AG08396 (cell line): ENCODE measurements at regions not wholly inside any gene's neighbourhood (a gene's known extent, or its start where the extent isn't known, plus 50 kb on each side); places are given as distances from the start of the nearest gene placed in this dataset.
"Not testable (repeated sequence)": the region's sequence is repeated elsewhere in the genome, so short reads cannot be mapped to it uniquely, and the experiment has no call there.

Experiments used
- DNase-seq: peaks from one replicate; pipeline ENCODE4 v3.0.0; 2012; ENCODE audit warnings: low spot score, mixed read lengths

DNA sequence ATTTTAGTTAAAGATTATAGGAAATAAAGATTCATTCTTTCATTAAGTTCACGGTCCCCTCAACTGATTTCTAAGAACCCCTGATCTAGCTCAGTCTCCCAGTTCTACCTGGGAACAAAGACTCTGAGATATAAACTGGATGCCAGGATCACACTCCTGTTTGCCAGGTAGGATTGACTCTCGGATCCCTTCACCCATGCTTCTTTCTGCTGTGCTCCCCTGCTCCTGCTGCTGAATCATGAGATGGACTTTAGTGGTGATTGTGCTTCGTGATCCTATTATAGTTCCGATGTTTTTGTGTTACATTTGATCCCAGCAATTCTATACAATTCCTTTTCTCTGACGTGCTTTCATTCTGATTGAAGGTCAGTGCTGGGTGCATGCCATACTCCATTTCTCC lies 733.1 kb upstream of the TPTE start:
- DNase-seq = not testable (repeated sequence)

DNA sequence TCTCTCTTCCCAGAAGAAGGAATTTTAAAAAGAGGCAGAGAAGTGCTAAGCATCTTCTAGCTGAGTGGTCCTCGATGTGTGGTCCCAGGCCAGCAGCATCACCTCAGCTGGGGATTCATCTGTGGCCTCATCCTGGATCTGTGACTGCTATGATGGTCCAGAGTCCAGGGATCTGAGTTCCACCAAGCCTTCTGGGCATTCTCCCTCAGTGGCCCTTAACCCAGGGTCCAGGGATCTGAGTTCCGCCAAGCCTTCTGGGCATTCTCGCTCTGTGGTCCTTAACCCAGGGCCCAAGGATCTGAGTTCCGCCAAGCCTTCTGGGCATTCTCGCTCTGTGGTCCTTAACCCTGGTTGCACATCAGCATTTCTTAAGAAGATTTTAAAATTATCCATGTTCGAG lies 731.0 kb upstream of the TPTE start:
- not testable (repeated sequence) for DNase-seq

DNA sequence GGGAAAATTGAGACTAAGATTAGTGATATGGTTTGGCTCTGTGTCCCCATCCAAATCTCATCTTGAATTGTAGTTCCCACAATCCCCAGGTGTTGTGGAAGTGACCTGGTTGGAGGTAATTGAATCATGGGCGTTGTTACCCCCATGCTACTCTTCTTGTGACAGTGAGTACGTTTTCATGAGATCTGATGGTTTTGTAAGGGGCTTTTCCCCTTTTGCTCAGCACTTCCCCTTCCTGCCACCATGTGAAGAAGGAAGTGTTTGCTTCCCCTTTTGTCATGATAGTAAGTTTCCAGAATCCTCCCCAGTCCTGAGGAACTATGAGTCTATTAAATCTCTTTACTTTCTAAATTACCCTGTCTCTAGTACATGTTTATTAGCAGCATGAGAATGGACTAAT lies 729.9 kb upstream of the TPTE start:
- not testable (repeated sequence) for DNase-seq

DNA sequence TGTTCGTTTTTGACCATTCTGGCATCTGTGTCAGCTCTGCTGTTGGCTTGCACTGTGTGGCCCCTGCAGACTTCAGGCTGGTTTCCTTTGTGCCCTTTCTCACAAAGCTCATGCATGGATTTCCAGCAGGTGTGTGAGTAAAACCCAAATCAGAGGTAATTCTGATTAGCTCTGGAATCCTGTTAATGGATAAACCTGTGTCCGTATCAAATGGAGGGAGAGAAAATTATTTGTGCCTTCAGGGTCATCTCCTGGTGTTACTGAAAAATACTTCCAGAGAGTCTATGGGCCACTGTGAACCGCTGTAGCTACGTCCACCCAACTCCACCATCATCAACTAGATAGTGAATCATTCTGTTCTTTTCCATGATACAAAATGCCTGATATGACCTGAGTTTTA lies 726.1 kb upstream of the TPTE start:
- DNase-seq = not testable (repeated sequence)

DNA sequence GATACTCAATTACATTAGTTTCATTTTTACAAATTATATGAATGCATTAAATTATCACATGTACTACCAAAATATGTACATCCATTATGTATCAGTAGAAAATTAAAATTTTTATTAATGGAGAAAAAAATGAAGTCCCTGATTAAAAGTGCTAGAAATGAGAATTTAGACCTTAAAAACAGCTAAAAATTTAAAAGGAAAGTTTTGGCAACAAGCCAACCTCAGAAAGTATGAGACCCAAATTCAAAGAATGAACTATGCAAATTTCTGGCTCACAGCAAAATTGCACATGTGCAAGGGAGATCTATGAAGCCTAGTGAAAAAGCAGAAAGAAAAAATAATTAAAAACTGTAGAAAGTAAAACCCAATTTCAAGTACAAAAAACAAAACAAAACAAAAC lies 725.1 kb upstream of the TPTE start:
- not testable (repeated sequence) for DNase-seq

DNA sequence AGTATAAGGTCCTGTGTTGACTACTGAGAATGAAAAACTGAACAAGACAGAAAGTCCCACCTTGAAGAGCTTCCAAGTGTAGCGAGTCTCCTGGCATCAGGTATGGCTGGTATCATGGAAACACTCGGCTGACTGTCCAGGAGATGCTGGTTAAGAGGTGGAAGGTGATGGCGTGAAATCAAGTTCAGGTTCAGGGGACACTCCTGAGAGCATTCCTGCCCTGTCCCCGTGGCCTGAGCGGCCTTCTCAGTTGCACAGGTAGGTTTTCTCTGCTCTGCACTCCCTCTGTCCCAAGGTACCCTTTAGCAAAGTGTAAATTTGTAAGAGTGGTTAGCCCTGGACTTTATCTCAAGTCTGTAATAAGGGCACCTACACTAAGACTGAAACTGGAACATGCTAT lies 713.7 kb upstream of the TPTE start:
- not testable (repeated sequence) for DNase-seq

DNA sequence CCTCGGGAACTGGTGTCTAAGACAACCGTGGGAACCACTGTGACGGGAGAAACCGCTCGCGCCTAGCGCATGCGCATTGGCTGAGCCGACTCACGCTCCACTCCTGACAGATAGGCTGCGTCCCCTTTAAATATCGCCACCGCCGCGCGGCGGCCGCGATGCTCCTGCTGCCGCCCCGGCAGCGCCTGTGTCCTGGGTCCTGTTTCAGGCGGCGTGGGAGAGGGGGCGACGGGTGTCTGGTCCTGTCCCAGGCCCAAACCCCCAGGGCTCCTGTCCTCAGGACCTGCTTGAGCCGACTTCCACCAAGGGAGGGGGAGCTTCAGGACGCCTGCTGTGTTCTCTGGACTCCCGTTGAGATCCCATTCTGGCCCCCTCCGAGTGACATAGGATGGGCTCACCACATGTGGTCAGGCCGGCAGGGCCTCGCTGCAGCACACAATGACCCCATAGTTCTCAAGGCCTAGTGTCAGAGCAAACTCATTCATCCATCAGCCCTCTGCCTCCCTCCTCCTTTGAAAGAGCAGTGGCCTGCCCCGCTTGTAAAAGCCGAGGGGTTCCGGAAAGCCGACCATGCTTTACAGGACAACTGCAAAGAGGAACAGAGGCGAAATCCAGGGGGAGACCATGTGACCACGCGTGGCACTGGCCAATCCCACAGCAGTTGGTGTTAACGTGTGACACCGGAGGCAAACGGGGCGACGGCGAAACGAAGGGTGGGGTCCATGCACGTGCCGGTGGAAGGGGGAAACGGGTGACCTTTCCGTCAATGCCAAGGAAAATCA lies 710.0 kb upstream of the TPTE start:
- DNase-seq = not testable (repeated sequence)

DNA sequence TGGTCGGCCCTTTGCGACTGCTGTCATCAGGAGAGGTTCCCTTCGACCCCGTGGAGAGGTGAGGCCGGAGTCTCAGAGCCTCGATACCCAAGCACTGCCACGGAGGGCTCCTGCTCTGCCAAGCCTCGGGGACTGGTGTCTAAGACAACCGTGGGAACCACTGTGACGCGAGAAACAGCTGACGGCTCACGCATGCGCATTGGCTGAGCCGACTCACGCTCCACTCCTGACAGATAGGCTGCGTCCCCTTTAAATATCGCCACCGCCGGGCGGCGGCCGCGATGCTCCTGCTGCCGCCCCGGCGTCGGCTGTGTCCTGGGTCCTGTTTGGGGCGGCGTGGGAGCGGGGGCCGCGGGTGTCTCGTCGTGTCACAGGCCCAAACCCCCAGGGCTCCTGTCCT lies 708.9 kb upstream of the TPTE start:
- DNase-seq = not testable (repeated sequence)

DNA sequence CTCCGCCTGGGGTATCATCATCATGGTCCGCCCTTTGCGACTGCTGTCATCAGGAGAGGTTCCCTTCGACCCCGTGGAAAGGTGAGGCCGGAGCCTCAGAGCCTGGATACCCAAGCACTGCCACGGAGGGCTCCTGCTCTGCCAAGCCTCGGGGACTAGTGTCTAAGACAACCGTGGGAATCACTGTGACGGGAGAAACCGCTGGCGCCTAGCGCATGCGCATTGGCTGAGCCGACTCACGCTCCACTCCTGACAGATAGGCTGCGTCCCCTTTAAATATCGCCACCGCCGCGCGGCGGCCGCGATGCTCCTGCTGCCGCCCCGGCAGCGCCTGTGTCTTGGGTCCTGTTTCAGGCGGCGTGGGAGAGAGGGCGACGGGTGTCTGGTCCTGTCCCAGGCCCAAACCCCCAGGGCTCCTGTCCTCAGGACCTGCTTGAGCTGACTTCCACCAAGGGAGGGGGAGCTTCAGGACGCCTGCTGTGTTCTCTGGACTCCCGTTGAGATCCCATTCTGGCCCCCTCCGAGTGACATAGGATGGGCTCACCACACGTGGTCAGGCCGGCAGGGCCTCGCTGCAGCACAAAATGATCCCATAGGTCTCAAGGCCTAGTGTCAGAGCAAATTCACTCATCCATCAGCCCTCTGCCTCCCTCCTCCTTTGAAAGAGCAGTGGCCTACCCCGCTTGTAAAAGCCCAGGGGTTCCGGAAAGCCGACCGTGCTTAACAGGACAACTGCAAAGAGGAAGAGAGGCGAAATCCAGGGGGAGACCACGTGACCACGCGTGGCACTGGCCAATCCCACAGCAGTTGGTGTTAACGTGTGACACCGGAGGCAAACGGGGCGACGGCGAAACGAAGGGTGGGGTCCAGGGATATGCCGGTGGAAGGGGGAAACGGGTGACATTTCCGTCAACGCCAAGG lies 707.2 kb upstream of the TPTE start:
- DNase-seq = not testable (repeated sequence)

DNA sequence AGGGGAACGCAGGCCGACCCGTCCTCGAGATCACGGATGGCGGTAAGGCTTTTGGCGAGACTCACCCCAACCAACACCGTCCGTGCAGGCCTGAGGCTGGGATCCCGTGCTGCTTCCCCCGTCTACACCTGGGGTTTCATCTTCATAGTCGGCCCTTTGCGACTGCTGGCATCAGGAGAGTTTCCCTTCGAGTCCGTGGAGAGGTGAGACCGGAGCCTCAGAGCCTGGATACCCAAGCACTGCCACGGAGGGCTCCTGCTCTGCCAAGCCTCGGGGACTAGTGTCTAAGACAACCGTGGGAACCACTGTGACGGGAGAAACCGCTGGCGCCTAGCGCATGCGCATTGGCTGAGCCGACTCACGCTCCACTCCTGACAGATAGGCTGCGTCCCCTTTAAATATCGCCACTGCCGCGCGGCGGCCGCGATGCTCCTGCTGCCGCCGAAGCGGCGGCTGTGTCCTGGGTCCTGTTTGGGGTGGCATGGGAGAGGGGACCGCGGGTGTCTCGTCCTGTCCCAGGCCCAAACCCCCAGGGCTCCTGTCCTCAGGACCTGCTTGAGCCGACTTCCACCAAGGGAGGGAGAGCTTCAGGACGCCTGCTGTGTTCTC lies 706.1 kb upstream of the TPTE start:
- DNase-seq = not testable (repeated sequence)

DNA sequence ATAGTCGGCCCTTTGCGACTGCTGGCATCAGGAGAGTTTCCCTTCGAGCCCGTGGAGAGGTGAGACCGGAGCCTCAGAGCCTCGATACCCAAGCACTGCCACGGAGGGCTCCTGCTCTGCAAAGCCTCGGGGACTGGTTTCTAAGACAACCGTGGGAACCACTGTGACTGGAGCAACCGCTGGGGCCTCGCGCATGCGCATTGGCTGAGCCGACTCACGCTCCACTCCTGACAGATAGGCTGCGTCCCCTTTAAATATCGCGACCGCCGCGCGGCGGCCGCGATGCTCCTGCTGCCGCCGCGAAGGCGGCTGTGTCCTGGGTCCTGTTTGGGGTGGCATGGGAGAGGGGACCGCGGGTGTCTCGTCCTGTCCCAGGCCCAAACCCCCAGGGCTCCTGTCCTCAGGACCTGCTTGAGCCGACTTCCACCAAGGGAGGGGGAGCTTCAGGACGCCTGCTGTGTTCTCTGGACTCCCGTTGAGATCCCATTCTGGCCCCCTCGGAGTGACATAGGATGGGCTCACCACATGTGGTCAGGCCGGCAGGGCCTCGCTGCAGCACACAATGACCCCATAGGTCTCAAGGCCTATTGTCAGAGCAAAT lies 704.5 kb upstream of the TPTE start:
- DNase-seq = not testable (repeated sequence)

DNA sequence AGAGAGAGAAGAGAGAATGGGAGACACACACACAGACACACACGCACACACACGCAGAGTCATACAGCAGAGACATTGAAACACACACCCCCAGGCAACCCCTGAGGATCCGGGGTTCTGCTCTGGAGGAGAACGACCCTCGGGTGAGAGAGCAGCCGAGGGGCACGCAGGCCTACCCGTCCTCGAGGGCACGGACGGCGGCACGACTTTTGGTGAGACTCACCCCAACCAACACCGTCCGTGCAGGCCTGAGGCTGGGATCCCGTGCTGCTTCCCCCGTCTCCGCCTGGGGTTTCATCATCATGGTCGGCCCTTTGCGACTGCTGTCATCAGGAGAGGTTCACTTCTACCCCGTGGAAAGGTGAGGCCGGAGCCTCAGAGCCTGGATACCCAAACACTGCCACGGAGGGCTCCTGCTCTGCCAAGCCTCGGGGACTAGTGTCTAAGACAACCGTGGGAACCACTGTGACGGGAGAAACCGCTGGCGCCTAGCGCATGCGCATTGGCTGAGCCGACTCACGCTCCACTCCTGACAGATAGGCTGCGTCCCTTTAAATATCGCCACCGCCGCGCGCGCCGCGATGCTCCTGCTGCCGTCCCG lies 703.4 kb upstream of the TPTE start:
- not testable (repeated sequence) for DNase-seq

DNA sequence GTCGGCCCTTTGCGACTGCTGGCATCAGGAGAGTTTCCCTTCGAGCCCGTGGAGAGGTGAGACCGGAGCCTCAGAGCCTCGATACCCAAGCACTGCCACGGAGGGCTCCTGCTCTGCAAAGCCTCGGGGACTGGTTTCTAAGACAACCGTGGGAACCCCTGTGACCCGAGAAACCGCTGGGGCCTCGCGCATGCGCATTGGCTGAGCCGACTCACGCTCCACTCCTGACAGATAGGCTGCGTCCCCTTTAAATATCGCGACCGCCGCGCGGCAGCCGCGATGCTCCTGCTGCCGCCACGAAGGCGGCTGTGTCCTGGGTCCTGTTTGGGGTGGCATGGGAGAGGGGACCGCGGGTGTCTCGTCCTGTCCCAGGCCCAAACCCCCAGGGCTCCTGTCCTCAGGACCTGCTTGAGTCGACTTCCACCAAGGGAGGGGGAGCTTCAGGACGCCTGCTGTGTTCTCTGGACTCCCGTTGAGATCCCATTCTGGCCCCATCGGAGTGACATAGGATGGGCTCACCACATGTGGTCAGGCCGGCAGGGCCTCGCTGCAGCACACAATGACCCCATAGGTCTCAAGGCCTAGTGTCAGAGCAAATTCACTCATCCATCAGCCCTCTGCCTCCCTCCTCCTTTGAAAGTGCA lies 701.7 kb upstream of the TPTE start:
- DNase-seq = not testable (repeated sequence)

DNA sequence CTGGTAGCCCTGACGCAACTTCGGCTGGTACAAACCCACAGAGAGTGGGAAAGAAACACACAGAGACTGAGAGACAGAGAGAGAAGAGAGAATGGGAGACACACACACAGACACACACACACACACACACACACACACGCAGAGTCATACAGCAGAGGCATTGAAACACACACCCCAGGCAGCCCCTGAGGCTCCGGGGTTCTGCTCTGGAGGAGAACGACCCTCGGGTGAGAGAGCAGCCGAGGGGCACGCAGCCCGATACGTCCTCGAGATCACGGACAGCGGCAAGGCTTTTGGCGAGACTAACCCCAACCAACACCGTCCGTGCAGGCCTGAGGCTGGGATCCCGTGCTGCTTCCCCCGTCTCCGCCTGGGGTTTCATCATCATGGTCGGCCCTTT lies 700.8 kb upstream of the TPTE start:
- not testable (repeated sequence) for DNase-seq

DNA sequence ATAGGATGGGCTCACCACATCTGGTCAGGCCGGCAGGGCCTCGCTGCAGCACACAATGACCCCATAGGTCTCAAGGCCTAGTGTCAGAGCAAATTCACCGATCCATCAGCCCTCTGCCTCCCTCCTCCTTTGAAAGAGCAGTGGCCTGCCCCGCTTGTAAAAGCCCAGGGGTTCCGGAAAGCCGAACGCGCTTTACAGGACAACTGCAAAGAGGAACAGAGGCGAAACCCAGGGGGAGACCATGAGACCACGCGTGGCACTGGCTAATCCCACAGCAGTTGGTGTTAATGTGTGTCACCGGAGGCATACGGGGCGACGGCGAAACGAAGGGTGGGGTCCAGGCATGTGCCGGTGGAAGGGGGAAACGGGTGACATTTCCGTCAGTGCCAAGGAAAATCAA lies 699.9 kb upstream of the TPTE start:
- DNase-seq = not testable (repeated sequence)

DNA sequence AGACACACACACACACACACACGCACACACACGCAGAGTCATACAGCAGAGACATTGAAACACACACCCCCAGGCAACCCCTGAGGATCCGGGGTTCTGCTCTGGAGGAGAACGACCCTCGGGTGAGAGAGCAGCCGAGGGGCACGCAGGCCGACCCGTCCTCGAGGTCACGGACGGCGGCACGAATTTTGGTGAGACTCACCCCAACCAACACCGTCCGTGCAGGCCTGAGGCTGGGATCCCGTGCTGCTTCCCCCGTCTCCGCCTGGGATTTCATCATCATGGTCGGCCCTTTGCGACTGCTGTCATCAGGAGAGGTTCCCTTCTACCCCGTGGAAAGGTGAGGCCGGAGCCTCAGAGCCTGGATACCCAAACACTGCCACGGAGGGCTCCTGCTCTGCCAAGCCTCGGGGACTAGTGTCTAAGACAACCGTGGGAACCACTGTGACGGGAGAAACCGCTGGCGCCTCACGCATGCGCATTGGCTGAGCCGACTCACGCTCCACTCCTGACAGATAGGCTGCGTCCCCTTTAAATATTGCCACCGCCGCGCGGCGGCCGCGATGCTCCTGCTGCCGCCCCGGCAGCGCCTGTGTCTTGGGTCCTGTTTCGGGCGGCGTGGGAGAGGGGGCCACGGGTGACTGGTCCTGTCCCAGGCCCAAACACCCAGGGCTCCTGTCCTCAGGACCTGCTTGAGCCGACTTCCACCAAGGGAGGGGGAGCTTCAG lies 699.1 kb upstream of the TPTE start:
- DNase-seq = not testable (repeated sequence)

DNA sequence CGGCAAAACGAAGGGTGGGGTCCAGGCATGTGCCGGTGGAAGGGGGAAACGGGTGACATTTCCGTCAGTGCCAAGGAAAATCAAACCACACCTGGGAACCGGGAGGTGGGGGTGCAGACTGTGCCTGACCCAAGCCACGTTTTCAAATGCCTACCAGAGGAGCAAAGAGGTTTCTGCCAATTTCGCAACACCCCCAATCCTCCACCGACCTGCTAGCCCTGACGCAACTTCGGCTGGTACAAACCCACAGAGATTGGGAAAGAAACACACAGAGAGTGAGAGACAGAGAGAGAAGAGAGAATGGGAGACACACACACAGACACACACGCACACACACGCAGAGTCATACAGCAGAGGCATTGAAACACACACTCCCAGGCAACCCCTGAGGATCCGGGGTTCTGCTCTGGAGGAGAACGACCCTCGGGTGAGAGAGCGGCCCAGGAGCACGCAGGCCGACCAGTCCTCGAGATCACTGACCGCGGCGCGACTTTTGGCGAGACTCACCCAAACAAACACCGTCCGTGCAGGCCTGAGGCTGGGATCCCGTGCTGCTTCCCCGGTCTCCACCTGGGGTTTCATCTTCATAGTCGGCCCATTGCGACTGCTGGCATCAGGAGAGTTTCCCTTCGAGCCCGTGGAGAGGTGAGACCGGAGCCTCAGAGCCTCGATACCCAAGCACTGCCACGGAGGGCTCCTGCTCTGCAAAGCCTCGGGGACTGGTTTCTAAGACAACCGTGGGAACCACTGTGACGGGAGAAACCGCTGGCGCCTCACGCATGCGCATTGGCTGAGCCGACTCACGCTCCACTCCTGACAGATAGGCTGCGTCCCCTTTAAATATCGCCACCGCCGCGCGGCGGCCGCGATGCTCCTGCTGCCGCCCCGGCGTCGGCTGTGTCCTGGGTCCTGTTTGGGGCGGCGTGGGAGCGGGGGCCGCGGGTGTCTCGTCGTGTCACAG lies 697.9 kb upstream of the TPTE start:
- not testable (repeated sequence) for DNase-seq

DNA sequence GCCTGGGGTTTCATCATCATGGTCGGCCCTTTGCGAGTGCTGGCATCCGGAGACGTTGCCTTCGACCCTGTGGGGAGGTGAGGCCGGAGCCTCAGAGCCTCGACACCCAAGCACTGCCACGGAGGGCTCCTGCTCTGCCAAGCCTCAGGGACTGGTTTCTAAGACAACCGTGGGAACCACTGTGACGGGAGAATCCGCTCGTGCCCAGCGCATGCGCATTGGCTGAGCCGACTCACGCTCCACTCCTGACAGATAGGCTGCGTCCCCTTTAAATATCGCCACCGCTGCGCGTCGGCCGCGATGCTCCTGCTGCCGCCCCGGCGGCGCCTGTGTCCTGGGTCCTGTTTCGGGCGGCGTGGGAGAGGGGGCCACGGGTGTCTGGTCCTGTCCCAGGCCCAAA lies 690.6 kb upstream of the TPTE start:
- not testable (repeated sequence) for DNase-seq

DNA sequence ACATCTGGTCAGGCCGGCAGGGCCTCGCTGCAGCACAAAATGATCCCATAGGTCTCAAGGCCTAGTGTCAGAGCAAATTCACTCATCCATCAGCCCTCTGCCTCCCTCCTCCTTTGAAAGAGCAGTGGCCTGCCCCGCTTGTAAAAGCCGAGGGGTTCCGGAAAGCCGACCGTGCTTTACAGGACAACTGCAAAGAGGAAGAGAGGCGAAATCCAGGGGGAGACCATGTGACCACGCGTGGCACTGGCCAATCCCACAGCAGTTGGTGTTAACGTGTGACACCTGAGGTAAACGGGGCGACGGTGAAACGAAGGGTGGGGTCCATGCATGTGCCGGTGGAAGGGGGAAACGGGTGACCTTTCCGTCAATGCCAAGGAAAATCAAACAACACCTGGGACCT lies 688.6 kb upstream of the TPTE start:
- not testable (repeated sequence) for DNase-seq
